ENCODE measurements at regions not wholly inside any gene's neighbourhood (a gene's known extent, or its start where the extent isn't known, plus 50 kb on each side); places are given as distances from the start of the nearest gene placed in this dataset.

GRCh38 chr4:26185436-26185835 is 135.4 kb upstream of the RBPJ start:
- Histone ChIP-seq H2AFZ (no peak overlapping the region), H3K4me1 (ENCODE audit: insufficient read depth) (no peaks in the 10 kb centered on the region), H3K4me3 (no peak overlapping the region), H3K9me2 (replicated peaks; ENCODE audit: insufficient read depth) (no peaks in the 10 kb centered on the region), H3K36me3 (replicated peaks; ENCODE audit: insufficient read depth, low read depth) (no peaks in the 10 kb centered on the region), H3K27ac (no peak overlapping the region), H3K4me2 (no peak overlapping the region), H3K79me2 (no peaks in the 10 kb centered on the region), H3K27me3 (no peaks in the 10 kb centered on the region), H4K20me1 (ENCODE audit: insufficient read depth, poor library complexity, severe bottlenecking) (no peaks in the 10 kb centered on the region), H3K9me3 (ENCODE audit: low read depth) (no peaks in the 10 kb centered on the region)
- no peak for DNase-seq (ENCODE audit: low spot score)
- TF ChIP-seq EZH2phosphoT487 (IDR thresholded peaks at IDR 0.05; ENCODE audit: low read depth, severe bottlenecking, unreplicated experiment) (no peak), EZH2 (IDR thresholded peaks at IDR 0.05; ENCODE audit: borderline replicate concordance) (no peak), CTCF (IDR thresholded peaks at IDR 0.05; ENCODE audit: poor library complexity) (no peak)
- WGBS (ENCODE audit: low lambda C conversion rate, missing lambda C conversion rate) = 95% methylated on average over 7 of the region's 7 CpGs

GRCh38 chr4:26191353-26191752 is 129.5 kb upstream of the RBPJ start:
- H3K9me3 ChIP-seq (ENCODE audit: low read depth) = no peaks in the 10 kb centered on the region
- H3K27me3 ChIP-seq = no peaks in the 10 kb centered on the region
- peak overlapping the region; percentile 77 for H3K27ac ChIP-seq
- peak; percentile 65 for DNase-seq (ENCODE audit: low spot score)
- 59% methylated on average over 2 of the region's 2 CpGs for WGBS (ENCODE audit: low lambda C conversion rate, missing lambda C conversion rate)
- H3K4me3 ChIP-seq = no peak overlapping the region
- no peaks in the 10 kb centered on the region for H4K20me1 ChIP-seq (ENCODE audit: insufficient read depth, poor library complexity, severe bottlenecking)
- no peaks in the 10 kb centered on the region for H3K9me2 ChIP-seq (replicated peaks; ENCODE audit: insufficient read depth)
- H3K79me2 ChIP-seq = no peaks in the 10 kb centered on the region
- no peak overlapping the region for H2AFZ ChIP-seq
- TF ChIP-seq EZH2phosphoT487 (IDR thresholded peaks at IDR 0.05; ENCODE audit: low read depth, severe bottlenecking, unreplicated experiment) = no peak
- no peak for TF ChIP-seq EZH2 (IDR thresholded peaks at IDR 0.05; ENCODE audit: borderline replicate concordance)
- TF ChIP-seq CTCF (IDR thresholded peaks at IDR 0.05; ENCODE audit: poor library complexity) = no peak
- H3K36me3 ChIP-seq (replicated peaks; ENCODE audit: insufficient read depth, low read depth) = no peaks in the 10 kb centered on the region
- H3K4me1 ChIP-seq (ENCODE audit: insufficient read depth) = no peaks in the 10 kb centered on the region
- H3K4me2 ChIP-seq = peak overlapping the region; percentile 10

GRCh38 chr4:26192899-26193869 is 127.6 kb upstream of the RBPJ start:
- no peaks in the 10 kb centered on the region for H3K9me3 ChIP-seq (ENCODE audit: low read depth)
- H3K27ac ChIP-seq = no peak overlapping the region
- H3K79me2 ChIP-seq = no peaks in the 10 kb centered on the region
- H4K20me1 ChIP-seq (ENCODE audit: insufficient read depth, poor library complexity, severe bottlenecking) = no peaks in the 10 kb centered on the region
- H3K4me2 ChIP-seq = no peak overlapping the region
- no peaks in the 10 kb centered on the region for H3K27me3 ChIP-seq
- DNase-seq (ENCODE audit: low spot score) = no peak
- 80% methylated on average over 9 of the region's 9 CpGs for whole genome bisulfite sequencing (ENCODE audit: low lambda C conversion rate, missing lambda C conversion rate)
- no peaks in the 10 kb centered on the region for H3K4me1 ChIP-seq (ENCODE audit: insufficient read depth)
- H2AFZ ChIP-seq = no peak overlapping the region
- no peaks in the 10 kb centered on the region for H3K36me3 ChIP-seq (replicated peaks; ENCODE audit: insufficient read depth, low read depth)
- no peak overlapping the region for H3K4me3 ChIP-seq
- no peak for TF ChIP-seq EZH2 (IDR thresholded peaks at IDR 0.05; ENCODE audit: borderline replicate concordance)
- TF ChIP-seq EZH2phosphoT487 (IDR thresholded peaks at IDR 0.05; ENCODE audit: low read depth, severe bottlenecking, unreplicated experiment) = no peak
- no peak for TF ChIP-seq CTCF (IDR thresholded peaks at IDR 0.05; ENCODE audit: poor library complexity)
- H3K9me2 ChIP-seq (replicated peaks; ENCODE audit: insufficient read depth) = no peaks in the 10 kb centered on the region

Data from hepatocyte (in vitro differentiated cells).